ENCODE measurements at regions not wholly inside any gene's neighbourhood (a gene's known extent, or its start where the extent isn't known, plus 50 kb on each side); places are given as distances from the start of the nearest gene placed in this dataset.

DNA sequence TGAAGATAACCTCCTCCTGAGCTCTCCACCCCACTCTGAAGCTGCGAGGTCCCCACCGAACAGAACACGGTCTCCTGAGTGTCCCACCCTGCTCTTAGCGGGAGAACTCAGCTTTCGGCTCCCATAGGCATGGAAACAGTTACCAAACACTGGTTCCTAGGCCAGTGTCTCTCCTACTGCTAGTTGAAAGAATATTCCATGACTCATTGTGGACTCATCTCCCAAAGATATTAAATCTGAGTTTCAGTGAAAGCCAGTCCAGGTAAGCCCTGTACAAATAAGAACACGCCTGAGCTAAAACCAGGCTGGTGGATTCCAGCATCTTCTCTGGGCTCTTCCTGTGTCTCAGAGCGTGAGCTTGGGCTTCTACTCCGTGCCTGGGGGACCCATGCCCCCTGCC is 107.5 kb upstream of the CLDN14 start:
- TF ChIP-seq, protein P1, sequence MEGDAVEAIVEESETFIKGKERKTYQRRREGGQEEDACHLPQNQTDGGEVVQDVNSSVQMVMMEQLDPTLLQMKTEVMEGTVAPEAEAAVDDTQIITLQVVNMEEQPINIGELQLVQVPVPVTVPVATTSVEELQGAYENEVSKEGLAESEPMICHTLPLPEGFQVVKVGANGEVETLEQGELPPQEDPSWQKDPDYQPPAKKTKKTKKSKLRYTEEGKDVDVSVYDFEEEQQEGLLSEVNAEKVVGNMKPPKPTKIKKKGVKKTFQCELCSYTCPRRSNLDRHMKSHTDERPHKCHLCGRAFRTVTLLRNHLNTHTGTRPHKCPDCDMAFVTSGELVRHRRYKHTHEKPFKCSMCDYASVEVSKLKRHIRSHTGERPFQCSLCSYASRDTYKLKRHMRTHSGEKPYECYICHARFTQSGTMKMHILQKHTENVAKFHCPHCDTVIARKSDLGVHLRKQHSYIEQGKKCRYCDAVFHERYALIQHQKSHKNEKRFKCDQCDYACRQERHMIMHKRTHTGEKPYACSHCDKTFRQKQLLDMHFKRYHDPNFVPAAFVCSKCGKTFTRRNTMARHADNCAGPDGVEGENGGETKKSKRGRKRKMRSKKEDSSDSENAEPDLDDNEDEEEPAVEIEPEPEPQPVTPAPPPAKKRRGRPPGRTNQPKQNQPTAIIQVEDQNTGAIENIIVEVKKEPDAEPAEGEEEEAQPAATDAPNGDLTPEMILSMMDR (IDR thresholded peaks at IDR 0.05; ENCODE audit: insufficient read depth, low read length, poor library complexity, severe bottlenecking), result no peak
- TF ChIP-seq EZH2phosphoT487 (conservative IDR thresholded peaks at IDR 0.05; ENCODE audit: low read length), result no peak
